OCI-LY7 (cell line): ENCODE measurements at regions not wholly inside any gene's neighbourhood (a gene's known extent, or its start where the extent isn't known, plus 50 kb on each side); places are given as distances from the start of the nearest gene placed in this dataset.

Source experiments
- BruUV-seq: library from RNA; stranded (reverse); fragments of 400-500 nt; replicated peaks from 2 replicates; lab custom pipeline; 2021; lab: Mats Ljungman, UMichigan
- CTCF ChIA-PET: fragments of 300-600 bp; sonication (Branson Sonifier 250); formaldehyde crosslinking; loops from one replicate; lab custom pipeline; 2022; ENCODE audit warnings: antibody characterized with exemption; ENCODE audit not compliant: unreplicated experiment; lab: Charles Lee
- POLR2A ChIA-PET: fragments of 300-600 bp; sonication (Branson Sonifier 250); formaldehyde crosslinking; loops from one replicate; lab custom pipeline; 2022; ENCODE audit warnings: antibody characterized with exemption; lab: Charles Lee
- DNase-seq: peaks from one replicate; pipeline ENCODE4 v3.0.0-alpha.2; 2015; ENCODE audit warnings: low spot score
- H2AFZ ChIP-seq: fragments of 200-600 bp; sonication (generic), shearing (Covaris generic); 2 replicates; pipeline ENCODE4 v1.6.1; 2014; ENCODE audit warnings: mild to moderate bottlenecking, antibody characterized with exemption, low read length, moderate library complexity
- H3K27ac ChIP-seq: fragments of 200-600 bp; sonication (generic); 2 replicates; pipeline ENCODE4 v1.5.1; 2014; ENCODE audit warnings: mixed run types, low read depth, mild to moderate bottlenecking, moderate library complexity, low read length, inconsistent platforms; ENCODE audit not compliant: poor library complexity, severe bottlenecking
- H3K36me3 ChIP-seq: fragments of 200-600 bp; sonication (generic); 2 replicates; pipeline ENCODE4 v1.6.1; 2014; ENCODE audit warnings: mild to moderate bottlenecking, antibody characterized with exemption, low read length, moderate library complexity, mixed read lengths; ENCODE audit not compliant: insufficient read depth
- H3K4me1 ChIP-seq: fragments of 200-600 bp; sonication (generic); 2 replicates; pipeline ENCODE4 v1.5.1; 2014; ENCODE audit warnings: mild to moderate bottlenecking, low read length; ENCODE audit not compliant: insufficient read depth, poor library complexity, severe bottlenecking
- H3K4me2 ChIP-seq: fragments of 200-600 bp; sonication (generic); 2 replicates; pipeline ENCODE4 v1.6.1; 2014; ENCODE audit warnings: mild to moderate bottlenecking, low read length
- H3K4me3 ChIP-seq: fragments of 200-600 bp; sonication (generic); 2 replicates; pipeline ENCODE4 v1.5.1; 2014; ENCODE audit warnings: mild to moderate bottlenecking, low read depth, low read length; ENCODE audit not compliant: poor library complexity, severe bottlenecking
- H3K79me2 ChIP-seq: fragments of 200-600 bp; sonication (generic); 2 replicates; pipeline ENCODE4 v1.6.1; 2016; ENCODE audit warnings: low read depth, mild to moderate bottlenecking, low read length, moderate library complexity, mixed read lengths; ENCODE audit not compliant: insufficient read depth
- H3K9me2 ChIP-seq: fragments of 200-600 bp; sonication (generic); 2 replicates; pipeline ENCODE4 v1.6.1; 2016; ENCODE audit warnings: mild to moderate bottlenecking, low read length, mixed read lengths; ENCODE audit not compliant: insufficient read depth
- H3K9me3 ChIP-seq: fragments of 200-600 bp; sonication (generic); 2 replicates; pipeline ENCODE4 v1.6.1; 2014; ENCODE audit warnings: mild to moderate bottlenecking, mixed run types, low read length, mixed read lengths
- H4K20me1 ChIP-seq: fragments of 200-600 bp; sonication (generic); 2 replicates; pipeline ENCODE4 v1.6.1; 2014; ENCODE audit warnings: mild to moderate bottlenecking, antibody characterized with exemption, low read length, moderate library complexity, mixed read lengths; ENCODE audit not compliant: insufficient read depth
- EZH2phosphoT487 ChIP-seq: fragments of 200-600 bp; sonication (generic); IDR thresholded peaks from 2 replicates; pipeline ENCODE4 v1.6.1; 2018; ENCODE audit warnings: low read depth, borderline replicate concordance, mild to moderate bottlenecking, mixed run types, antibody characterized with exemption, low read length, moderate library complexity, mixed read lengths
- intact Hi-C: fragments of 100-400 bp; cut with micrococcal nuclease; formaldehyde crosslinking; loops from one replicate; pipeline ENCODE4 v1.10.0; 2022; ENCODE audit not compliant: unreplicated experiment
- TF ChIP-seq, protein P1 (sequence below): fragments of 200-600 bp; sonication (generic); conservative IDR thresholded peaks from 2 replicates; pipeline ENCODE4 v1.5.1; 2014; ENCODE audit warnings: mild to moderate bottlenecking, antibody characterized with exemption, low read length, moderate library complexity, mixed read lengths

DNA sequence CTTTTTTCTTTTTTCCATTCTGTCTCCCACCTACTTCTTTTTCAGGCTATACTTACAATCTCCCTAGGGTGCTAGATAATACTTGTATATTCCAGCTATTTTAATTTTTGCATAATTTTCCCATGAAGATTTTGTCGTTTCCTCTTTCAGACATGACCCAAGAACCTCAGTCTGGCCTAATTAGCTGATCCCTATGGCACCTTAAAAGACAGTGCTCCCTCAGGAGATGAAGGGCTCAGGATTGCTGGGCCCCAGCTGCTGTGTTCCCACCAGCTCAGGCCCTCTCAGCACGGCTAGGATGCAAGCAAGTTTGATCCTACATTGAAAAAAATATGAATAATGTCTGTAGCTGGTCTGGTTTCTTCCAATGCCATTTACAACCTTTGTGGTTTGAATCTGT is 55.0 kb upstream of the RGS5 start:
- ChIA-PET CTCF (no interaction called here), POLR2A (interaction anchor here (0.8 kb wide), 1 partner anchor 9 kb away, joined by 4 read pairs; no protein-coding TSS in a partner anchor)
- no peak overlapping the region for H2AFZ ChIP-seq
- DNase-seq: no peak
- H3K4me1 ChIP-seq: no peaks in the 10 kb centered on the region
- no peaks in the 10 kb centered on the region for H3K9me2 ChIP-seq
- H3K9me3 ChIP-seq: no peaks in the 10 kb centered on the region
- H3K36me3 ChIP-seq: no peaks in the 10 kb centered on the region
- no peaks in the 10 kb centered on the region for H3K79me2 ChIP-seq
- no peak overlapping the region for H3K4me2 ChIP-seq
- no TSS peak for BruUV-seq
- no peak overlapping the region for H3K4me3 ChIP-seq
- TF ChIP-seq EZH2phosphoT487: no peak
- TF ChIP-seq, protein P1, sequence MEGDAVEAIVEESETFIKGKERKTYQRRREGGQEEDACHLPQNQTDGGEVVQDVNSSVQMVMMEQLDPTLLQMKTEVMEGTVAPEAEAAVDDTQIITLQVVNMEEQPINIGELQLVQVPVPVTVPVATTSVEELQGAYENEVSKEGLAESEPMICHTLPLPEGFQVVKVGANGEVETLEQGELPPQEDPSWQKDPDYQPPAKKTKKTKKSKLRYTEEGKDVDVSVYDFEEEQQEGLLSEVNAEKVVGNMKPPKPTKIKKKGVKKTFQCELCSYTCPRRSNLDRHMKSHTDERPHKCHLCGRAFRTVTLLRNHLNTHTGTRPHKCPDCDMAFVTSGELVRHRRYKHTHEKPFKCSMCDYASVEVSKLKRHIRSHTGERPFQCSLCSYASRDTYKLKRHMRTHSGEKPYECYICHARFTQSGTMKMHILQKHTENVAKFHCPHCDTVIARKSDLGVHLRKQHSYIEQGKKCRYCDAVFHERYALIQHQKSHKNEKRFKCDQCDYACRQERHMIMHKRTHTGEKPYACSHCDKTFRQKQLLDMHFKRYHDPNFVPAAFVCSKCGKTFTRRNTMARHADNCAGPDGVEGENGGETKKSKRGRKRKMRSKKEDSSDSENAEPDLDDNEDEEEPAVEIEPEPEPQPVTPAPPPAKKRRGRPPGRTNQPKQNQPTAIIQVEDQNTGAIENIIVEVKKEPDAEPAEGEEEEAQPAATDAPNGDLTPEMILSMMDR: no peak
- intact Hi-C loops: no loop called here
- H3K27ac ChIP-seq: no peak overlapping the region
- no peaks in the 10 kb centered on the region for H4K20me1 ChIP-seq

DNA sequence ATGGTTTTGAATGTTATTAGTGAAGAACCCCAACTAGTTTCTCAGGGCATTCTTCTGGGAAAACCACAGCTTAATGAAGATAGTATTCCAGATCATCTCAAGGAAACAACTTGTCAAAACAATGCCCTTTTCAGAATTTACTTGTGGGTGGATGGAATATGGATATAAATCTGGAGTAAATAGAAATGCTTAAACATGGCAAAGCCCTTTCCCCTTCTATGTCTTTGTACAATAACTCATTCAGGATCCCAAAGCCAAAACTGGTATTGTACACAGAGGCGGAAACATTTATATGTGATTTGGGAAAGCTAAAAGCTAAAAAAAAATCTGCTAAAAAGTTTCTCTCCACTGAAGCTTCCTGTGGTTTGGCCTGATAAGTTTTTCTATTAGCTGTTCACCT is 55.5 kb upstream of the RGS5 start:
- Histone ChIP-seq H3K4me3 (no peak overlapping the region), H3K79me2 (no peaks in the 10 kb centered on the region), H3K36me3 (no peaks in the 10 kb centered on the region), H2AFZ (no peak overlapping the region), H3K4me2 (no peak overlapping the region), H4K20me1 (no peaks in the 10 kb centered on the region), H3K9me2 (no peaks in the 10 kb centered on the region), H3K4me1 (no peaks in the 10 kb centered on the region), H3K27ac (no peak overlapping the region), H3K9me3 (no peaks in the 10 kb centered on the region)
- intact Hi-C loops: no loop called here
- ChIA-PET CTCF (no interaction called here), POLR2A (interaction anchor here (0.8 kb wide), 1 partner anchor 9 kb away, joined by 4 read pairs; no protein-coding TSS in a partner anchor)
- no TSS peak for BruUV-seq
- DNase-seq: no peak
- TF ChIP-seq, protein P1: no peak
- TF ChIP-seq EZH2phosphoT487: no peak

GRCh38 chr1:163263818-163264655 is 57.7 kb upstream of the NUF2 start:
- intact Hi-C loops: no loop called here
- H4K20me1 ChIP-seq: no peaks in the 10 kb centered on the region
- no peaks in the 10 kb centered on the region for H3K36me3 ChIP-seq
- ChIA-PET POLR2A (no interaction called here), CTCF (no interaction called here)
- H3K4me2 ChIP-seq: no peak overlapping the region
- TF ChIP-seq, protein P1: no peak
- TF ChIP-seq EZH2phosphoT487: no peak
- H2AFZ ChIP-seq: no peak overlapping the region
- H3K4me1 ChIP-seq: no peaks in the 10 kb centered on the region
- BruUV-seq: no TSS peak
- H3K9me3 ChIP-seq: no peaks in the 10 kb centered on the region
- H3K4me3 ChIP-seq: no peak overlapping the region
- no peaks in the 10 kb centered on the region for H3K9me2 ChIP-seq
- no peaks in the 10 kb centered on the region for H3K79me2 ChIP-seq
- DNase-seq: no peak
- H3K27ac ChIP-seq: no peak overlapping the region
